HG03066 (cell line): ENCODE measurements at regions not wholly inside any gene's neighbourhood (a gene's known extent, or its start where the extent isn't known, plus 50 kb on each side); places are given as distances from the start of the nearest gene placed in this dataset.

ENCODE experiments used
- ATAC-seq: cut with Tn5 transposase; IDR thresholded peaks from one replicate; pipeline ENCODE4 v1.9.1; 2021; ENCODE audit warnings: low read depth; ENCODE audit not compliant: unreplicated experiment

GRCh38 chr18:27595113-27595838 lies 410.2 kb upstream of the CHST9 start:
- no peak for ATAC-seq

DNA sequence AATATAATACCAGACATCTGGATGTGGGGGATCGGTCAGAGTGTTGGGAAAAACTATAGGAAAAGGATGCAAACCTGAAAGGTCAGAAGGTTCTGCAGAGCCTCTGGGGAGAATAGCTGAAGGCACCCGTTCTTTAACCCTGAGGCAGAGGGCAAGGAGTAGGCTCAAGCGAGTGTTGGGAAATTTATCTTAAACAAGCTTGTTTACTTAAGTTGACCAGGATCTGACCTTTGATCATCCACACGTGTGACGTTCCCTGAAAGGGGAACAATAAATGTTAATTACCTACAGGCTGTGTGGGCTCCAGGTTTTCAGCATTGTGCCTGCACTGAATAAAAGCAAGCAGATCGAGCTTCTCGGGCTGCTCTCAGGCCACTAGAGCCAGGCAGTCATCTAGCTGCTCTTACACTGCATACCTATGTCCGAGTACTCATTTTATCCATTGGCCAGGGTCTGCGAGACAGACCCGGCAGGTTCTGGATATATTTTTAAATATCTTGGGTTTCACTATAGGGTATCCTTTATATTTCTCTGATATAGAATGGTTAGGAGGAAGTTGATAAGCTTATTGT lies 400.6 kb upstream of the CHST9 start:
- no peak for ATAC-seq

GRCh38 chr18:27583466-27583865 lies 398.4 kb upstream of the CHST9 start:
- no peak for ATAC-seq

DNA sequence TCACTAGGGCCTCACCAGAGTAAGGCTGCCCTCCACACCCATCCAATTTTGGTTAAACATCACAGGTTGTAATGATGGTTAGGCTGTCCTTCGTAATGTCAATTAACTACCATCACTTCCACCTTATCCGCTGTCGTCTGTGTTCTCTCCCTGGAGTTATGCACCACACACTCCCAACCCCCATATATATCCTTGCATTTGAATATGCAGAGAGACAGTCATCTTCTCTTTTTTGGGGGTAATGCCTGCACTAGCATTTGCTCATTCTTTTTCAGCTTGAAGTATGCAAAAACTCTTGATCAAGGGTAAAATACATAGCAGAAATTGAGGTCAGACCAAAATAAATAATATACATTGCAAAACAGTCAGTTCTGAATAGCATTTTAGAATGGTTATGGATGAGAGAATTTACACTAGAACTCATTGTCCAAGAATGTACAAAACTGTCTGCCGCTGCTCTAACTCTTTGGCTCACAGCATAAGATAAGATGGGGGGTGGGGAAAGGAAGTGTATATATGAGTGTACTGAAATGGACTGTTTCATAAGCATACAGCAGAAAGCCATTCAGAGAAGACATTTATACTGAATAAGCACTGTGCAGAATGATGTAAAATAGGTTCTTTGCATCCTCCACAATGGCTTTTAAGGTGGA lies 397.8 kb upstream of the CHST9 start:
- no peak for ATAC-seq

DNA sequence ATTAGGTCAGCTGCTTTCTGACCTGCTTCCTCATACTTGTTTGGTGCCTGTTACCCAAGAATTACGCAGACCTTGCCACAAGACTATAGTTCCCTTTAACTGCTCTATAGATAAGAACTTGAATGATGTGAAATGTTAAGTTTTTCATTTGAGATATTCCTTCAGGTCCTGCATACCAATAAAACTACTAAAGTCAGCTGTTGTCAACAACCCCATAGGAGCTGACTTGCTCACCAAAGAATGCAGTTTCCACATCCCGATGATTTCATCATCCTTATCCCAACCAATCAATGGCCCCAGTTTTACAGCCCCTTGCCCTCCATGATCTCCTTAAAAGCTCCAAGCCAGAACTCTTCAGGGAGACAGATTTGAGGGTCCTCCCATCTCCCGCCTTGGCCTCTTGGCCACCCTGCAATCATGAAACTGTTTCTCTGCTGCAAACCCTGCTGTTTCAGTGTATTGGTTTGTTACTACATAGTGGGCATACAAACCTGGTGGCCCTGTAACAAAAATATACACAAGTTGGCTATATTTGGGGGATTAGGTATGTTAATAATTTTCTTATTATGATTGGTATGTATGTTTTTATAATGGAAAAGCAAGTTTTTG lies 396.3 kb upstream of the CHST9 start:
- no peak for ATAC-seq

GRCh38 chr18:27579364-27579763 lies 394.3 kb upstream of the CHST9 start:
- no peak for ATAC-seq

DNA sequence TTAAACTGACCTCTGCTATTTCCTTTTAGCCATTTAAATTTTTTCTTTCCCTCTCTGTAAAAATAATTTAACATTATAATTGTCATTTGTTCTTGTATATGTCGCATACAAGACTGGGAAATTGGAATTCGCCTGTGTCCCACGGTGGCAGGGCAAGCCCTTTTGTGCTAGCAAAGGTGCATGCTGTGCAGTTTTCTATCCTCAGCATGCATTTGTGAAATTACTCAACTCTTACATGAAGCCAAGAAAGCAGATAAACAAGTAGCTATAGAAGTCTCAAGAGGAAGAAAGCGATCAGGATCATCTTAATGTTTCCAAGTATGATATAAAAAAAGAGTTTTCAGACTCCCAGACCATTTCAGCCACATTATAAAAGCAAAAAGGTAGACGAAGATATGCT lies 392.6 kb upstream of the CHST9 start:
- no peak for ATAC-seq

DNA sequence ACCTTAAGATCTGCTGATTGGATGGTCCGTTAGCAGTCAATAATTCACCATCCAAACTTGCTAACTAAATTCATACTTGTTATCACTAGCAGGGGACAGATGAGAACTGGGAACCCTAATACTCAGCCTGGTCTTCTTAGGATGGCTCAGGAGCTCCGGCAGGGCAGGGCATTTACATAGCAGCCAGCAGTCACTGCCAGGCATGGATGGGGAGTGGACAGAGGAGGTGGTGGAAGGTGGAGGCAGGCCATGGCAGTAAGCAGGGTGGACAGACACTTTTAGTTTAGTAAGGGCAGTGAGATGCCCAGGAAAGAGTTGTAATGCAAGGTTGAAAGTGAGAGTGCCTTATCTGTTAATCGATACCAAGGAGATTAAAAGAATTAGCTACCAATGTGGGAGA lies 392.2 kb upstream of the CHST9 start:
- ATAC-seq = no peak

DNA sequence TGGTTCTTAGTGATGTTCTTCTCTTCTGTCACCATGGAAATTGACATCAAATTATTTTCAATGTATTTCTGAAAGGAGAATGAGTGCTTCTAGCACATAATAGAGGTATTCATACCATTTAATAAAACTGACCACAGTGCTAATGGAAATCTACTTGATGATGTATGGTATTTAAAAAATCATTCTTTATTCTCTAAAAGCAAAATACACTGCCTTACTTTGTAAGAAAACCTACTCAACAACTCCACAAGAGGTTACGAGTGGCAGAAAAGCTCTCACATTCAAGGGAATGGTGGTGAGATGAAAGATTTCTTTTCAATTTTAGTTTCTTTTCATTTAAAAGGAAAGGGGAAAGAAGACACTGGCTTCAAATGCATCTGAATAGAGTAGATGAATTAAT lies 382.3 kb upstream of the CHST9 start:
- no peak for ATAC-seq

DNA sequence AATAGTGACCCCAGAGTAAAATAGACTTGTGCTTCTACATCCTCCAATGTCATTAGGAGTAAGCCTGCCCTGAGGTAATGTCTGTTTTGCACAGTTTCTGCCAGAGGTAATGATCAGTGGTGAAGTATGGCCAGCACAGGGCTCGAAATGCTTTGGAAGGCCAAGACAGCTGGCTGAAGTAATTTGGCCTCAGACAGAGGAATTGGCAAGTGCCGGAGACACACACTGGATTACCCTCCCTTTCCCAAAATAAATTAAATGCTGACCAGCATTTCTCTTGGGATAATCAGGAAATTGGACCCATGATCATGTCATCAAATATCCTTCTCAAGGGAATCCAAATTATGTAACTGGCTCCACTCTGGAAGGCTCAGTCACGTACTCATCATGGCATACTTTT lies 379.0 kb upstream of the CHST9 start:
- no peak for ATAC-seq

DNA sequence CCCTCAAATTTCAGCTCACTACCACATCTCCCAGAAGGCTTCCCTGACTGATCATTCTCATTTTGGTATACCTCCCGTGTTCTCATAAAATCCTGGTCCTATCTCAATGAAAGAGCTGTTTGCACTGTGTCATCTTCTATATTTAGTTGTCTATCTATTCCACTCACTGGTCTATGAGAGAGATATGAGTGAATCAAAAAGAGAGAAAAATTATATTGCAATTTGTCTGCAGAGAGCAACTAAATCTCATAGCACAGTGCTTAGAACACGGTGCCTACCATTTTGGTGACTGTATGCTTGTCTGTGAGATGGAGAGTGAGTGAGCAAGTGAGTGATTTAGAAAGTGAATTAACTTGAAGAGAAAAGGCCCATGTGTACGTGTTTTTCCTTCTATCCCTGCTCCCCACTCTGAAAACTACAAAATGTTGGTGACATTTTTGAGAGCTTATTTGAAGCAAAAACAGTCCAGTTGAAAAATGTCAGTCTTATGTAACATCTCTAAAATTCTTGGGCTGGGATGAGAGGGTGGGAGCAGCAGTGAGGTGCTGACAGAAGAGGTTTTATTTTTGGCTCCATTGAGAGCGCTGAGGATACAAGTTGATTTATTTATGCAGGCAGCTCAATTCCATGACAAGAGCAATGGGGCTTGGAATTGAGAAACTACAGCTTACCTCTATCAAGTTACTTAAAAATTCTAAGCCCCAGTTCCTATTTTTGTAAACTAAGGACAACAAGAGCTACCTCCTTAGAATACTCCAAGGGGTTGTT lies 373.5 kb upstream of the CHST9 start:
- ATAC-seq = no peak

- no peak for ATAC-seq
Observed at GRCh38 chr18:27556741-27557140, 371.6 kb upstream of the CHST9 start.

DNA sequence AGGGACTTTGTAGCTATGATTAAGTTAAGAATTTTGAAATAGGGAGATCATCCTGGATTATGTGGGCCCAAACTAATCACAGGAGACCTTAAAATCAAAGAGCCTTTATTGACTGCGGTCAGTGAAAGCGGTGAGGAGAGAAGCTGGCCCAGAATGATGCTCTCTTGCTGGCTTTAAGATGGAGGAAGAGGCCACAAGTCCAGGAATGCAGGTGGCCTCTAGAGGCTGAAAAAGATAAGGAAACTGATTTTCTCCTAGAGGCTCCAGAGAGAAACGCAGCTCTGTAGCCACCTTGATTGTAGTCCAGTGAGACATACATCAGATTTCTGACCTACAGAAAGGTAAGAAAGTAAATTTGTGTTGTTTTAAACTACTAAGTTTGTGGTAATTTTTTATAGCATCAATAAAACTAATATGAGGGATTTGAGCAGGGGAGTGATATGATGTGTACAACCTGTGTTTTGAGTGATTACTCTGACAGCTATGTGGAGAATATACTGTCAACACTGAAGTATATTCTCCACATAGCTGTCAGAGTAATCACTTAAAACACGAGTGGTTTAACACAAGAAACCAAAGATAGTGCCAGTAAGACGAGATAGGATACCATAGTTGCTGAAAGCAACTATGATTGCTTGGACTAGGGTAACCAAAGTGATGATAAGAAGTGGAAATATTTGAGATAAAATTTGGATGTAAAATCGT lies 364.4 kb upstream of the CHST9 start:
- no peak for ATAC-seq

GRCh38 chr18:27546991-27547390 lies 361.9 kb upstream of the CHST9 start:
- no peak for ATAC-seq

- ATAC-seq = no peak
Observed at GRCh38 chr18:27544206-27544605, 359.1 kb upstream of the CHST9 start.

- ATAC-seq = no peak
Observed at GRCh38 chr18:27541293-27541692, 356.2 kb upstream of the CHST9 start.

DNA sequence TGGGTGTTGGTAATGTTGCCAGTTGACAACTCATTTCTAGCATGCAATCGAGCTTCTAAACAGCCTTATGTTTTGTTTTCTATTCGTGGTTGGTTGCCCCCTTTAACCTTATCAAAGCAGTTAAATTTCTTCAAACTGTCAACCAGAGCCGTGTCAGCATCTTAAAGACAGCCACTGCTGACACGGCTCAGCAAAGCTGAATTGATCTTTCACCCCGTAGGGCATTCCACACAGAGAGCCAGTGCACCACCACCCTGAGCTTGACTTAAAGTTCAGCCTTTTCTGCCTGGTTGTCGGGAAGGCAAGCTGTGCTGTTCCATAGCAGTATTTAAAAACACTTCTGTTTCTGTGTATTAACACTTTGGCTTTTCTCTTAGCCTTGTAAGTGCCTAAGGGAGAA lies 355.0 kb upstream of the CHST9 start:
- ATAC-seq = no peak

DNA sequence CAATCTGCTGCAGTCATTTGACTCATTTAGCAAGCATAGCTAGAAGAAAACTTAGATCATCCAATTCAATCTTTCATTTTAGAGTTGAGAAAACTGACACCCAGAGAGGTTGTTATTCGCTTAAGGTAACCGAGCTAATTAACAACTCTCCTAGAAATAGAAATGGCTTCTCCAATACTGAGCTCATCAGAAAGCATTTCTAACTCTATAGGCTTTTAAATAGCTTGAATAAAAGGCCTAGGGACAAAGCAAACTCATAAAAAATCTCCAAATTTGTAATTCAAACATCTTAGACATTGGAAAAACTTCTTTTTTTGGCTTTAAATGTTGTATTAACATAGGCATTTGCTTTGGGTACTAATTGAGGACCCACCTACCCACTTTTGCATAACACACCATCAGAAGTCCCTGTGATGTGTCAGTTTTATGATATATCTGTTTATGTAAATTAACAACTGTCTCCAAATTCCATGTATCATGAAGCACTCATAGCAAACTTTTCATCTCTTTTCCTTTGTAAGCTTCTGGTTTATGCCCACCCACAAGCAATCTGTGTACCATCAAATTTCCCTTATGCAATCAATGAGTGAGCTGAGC lies 343.9 kb upstream of the CHST9 start:
- ATAC-seq = no peak

GRCh38 chr18:27527856-27528255 lies 342.7 kb upstream of the CHST9 start:
- ATAC-seq = no peak

DNA sequence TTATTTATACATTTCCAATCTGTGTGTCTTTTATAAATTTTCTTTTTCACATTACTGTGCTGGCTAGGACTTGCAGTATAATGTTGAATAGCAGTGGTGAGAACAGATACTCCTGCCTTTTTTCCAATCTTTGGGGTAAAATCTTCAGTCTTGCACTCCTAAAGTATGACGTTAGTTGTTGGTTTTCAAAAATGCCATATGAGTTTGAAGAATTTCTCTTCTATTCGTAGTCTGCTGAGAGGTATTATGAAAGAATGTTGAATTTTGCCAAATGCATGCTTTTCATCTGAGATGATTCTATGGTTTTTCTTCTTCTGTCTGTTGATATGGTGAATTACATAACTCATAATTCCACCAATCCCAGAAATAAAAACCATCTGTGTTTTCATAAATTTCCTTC lies 335.3 kb upstream of the CHST9 start:
- ATAC-seq = no peak
